KOPT-K1 (cell line): ENCODE measurements at regions not wholly inside any gene's neighbourhood (a gene's known extent, or its start where the extent isn't known, plus 50 kb on each side); places are given as distances from the start of the nearest gene placed in this dataset.

Source experiments
- H3K27ac ChIP-seq: fragments of 200-600 bp; sonication (generic); 2 replicates; pipeline ENCODE4 v1.5.1; 2016; ENCODE audit warnings: antibody characterized with exemption, mild to moderate bottlenecking, low read depth, low read length; ENCODE audit not compliant: poor library complexity, severe bottlenecking
- H3K36me3 ChIP-seq: fragments of 200-600 bp; sonication (generic); 2 replicates; pipeline ENCODE4 v1.5.1; 2017; ENCODE audit warnings: antibody characterized with exemption, mild to moderate bottlenecking, low read length, moderate library complexity; ENCODE audit not compliant: insufficient read depth
- H3K9me3 ChIP-seq: fragments of 200-600 bp; sonication (generic); 2 replicates; pipeline ENCODE4 v1.5.1; 2017; ENCODE audit warnings: antibody characterized with exemption, low read length, mild to moderate bottlenecking; ENCODE audit not compliant: insufficient read depth, poor library complexity, severe bottlenecking

DNA sequence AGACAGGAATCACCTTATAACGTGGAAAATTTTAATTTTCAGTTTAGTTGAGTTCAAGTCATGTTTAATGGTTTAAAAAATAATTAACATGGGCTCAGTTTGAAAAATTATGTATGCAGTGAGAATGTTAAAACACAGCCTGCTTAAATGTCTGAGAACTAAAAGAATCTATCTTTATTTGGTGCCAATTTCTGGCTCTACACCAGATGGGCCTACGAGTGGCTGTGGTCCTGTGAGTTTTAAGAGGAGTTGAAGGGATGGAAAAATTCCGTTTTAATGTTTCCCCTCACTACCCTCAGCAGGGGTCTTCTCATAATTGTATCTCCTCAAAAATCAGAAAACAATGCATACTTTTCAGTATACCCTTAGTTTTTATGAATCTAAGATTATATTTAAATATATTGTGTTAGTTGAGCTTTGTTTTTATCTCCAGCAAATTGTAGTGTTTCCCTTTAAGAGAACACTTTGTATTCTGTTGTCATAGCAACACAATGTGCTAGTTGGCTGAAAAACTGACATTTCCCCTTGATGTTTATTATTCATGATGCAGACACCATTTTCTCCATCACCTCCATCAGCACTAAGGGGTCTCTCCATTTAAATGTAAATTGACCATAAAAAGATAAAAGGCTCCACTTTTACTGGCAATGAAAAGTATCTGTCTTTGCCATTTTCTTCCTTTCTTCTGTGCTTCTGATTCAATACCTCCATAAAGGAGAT, 393.5 kb upstream of the GRIA3 start:
- Histone ChIP-seq H3K36me3 (no peaks in the 10 kb centered on the region), H3K9me3 (no peaks in the 10 kb centered on the region), H3K27ac (no peak overlapping the region)

DNA sequence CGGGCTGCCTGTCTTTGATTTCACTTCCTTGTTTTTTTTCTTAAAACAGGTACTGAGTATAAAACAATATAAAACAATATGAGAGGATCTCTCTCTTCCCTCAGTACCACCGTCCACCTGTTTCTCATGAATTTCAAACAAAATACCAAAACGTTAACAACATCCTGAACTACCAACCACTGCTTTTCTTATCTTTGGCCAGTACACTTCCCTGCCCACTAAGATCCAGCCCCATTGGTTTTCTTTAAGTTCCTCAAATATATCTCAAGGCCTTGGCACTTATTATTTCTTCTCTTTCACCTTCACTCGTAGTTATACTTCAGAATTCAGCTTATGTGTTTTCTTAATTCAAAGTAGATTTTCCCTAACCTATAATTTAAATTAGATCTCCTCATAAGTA, 370.2 kb upstream of the GRIA3 start:
- Histone ChIP-seq H3K36me3 (no peaks in the 10 kb centered on the region), H3K9me3 (no peaks in the 10 kb centered on the region), H3K27ac (no peak overlapping the region)

DNA sequence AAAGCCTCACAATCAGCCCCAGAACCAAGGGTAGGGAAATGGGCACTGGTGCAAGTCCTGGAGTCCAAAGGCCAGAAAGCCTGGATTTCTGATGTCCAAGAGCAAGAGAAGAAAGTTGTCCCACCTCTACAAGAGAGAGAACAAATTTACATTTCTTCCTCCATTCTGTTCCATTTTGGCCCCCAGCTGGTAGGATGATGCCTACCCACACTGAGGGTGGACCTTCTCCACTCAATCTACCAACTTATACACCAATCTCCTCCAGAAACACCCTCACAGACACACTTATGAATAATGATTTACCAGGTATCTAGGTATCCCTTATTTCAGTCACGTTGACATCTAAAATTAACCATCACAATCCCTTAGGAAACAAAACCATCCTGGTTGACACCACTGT, 367.8 kb upstream of the GRIA3 start:
- H3K27ac ChIP-seq: no peak overlapping the region
- H3K36me3 ChIP-seq: no peaks in the 10 kb centered on the region
- H3K9me3 ChIP-seq: no peaks in the 10 kb centered on the region

DNA sequence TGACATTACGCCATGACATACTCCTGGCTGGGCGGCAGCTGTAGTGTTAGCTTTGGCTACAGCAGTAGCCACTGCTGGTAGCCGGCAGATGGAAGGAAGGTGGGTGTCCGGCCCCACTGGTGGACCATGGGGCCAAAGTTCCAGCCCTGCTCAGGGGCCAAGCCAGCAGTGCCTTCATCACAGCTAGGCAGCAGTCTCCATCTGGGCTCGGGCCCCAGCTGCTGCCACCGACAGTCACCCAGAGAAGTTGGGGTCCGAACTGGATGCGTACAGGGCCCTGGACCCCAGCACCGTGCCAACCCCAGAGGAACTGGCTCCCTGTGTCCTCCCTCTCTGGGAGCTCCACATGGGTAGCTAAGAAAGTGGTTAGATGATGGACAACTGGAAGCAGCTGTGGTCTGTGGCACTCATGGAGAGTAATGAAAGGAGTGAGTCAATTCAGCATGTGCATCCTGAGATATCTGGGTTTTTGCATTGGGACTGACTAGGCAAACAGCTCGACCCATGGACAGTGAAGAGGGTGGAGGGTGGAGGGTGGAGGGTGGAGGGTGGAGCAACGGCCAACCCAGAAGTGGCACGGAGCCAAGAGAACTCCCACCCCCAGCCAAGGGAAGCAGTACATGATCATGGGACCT, 366.6 kb upstream of the GRIA3 start:
- no peak overlapping the region for H3K27ac ChIP-seq
- no peaks in the 10 kb centered on the region for H3K36me3 ChIP-seq
- no peaks in the 10 kb centered on the region for H3K9me3 ChIP-seq

DNA sequence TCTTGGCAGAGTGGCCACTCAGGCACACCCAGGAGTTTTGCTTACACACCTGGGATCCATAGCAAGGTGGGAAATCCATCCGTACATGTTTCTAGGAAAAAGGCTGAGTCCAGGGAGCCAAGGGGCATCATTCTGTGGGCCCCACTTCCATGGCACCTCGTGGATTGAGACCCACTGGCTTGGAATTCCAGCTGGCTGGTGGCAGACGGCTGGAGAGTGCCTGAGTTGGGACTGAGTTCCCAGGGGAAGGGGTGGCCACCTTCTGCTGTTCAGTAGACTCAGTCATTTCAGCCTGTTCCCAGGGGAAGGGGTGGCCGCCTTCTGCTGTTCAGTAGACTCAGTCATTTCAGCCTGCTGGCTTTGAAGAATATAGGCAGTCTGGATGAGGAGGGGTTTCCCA, 366.0 kb upstream of the GRIA3 start:
- Histone ChIP-seq H3K36me3 (no peaks in the 10 kb centered on the region), H3K9me3 (no peaks in the 10 kb centered on the region), H3K27ac (no peak overlapping the region)

DNA sequence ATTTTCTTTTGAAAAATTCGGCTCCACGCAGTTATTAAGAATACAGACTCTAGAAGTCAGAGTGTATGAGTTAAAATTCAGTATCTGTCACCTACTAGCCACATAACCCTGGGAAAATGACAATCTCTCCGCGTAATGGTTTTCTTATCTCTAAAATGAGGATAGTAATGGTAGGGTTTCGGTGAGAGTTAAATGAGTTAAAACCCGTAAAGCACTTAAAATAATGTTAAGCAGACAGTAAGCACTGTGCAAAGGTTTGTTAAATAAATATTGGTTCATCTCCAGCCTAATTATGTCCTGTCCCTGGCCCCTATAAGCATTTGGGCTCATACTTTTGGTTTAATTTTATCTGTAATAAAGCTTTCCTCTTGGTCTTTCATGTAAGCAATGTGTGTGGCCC, 350.8 kb upstream of the GRIA3 start:
- Histone ChIP-seq H3K9me3 (no peaks in the 10 kb centered on the region), H3K36me3 (no peaks in the 10 kb centered on the region), H3K27ac (no peak overlapping the region)

DNA sequence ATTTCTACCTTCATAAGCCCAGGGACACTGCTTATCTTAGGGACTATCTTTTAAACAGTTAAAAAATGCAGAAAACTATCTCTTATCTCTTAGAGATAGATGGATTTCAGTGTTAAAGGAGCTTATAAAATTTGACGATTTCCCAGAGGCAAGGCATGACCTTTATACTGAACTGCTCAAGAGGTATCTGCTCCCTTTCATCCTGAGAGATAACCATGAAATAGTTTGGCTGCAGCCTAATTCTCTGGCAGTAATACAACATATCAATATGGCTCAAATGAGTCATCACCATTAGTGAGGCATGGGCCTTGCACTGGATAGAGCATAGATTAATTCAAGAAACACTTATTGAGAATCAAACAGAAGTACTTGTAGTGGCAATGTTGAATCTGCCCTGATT, 348.2 kb upstream of the GRIA3 start:
- H3K27ac ChIP-seq: no peak overlapping the region
- no peaks in the 10 kb centered on the region for H3K36me3 ChIP-seq
- H3K9me3 ChIP-seq: no peaks in the 10 kb centered on the region

DNA sequence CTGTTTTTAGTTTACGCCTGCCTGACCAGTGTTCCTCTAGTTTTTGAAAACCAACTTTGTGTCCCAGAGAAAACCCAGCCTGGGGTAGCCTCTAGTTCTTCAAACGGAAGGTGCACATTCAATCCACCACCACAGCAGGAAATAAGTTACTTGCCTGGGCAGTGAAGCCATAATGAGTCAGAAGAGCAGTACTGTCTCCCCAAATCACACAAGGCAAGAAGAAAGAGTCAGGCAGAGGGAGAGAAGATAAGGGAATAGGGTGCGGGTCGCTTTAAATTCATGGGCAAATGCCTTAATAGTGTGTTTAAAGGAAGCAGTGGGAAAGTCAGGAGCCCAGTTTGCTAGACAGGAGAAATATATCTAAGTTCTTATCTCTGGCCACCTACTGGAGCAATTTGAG, 333.8 kb upstream of the GRIA3 start:
- Histone ChIP-seq H3K9me3 (no peaks in the 10 kb centered on the region), H3K27ac (no peak overlapping the region)

DNA sequence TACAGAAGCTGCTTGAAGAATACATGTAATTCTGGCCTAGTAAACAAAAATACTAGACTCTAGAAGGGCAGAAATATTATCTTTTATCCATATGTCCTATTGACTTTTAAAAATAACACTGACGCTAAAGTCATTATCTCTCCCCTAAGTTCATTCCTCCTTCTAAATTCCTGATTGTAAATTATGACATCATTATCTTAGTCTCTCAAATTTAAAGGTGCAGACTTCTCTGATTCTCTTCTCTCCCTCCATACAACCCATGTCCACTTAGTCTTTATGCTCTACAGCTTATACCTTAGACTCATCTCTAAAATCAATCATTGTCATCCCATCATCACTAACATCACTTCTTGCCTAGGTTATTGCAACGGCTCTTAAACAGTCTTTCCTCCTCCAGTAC, 327.9 kb upstream of the GRIA3 start:
- H3K36me3 ChIP-seq: no peaks in the 10 kb centered on the region
- no peaks in the 10 kb centered on the region for H3K9me3 ChIP-seq
- H3K27ac ChIP-seq: no peak overlapping the region

More for the DNA sequence above, 333.8 kb upstream of the GRIA3 start:
- no peaks in the 10 kb centered on the region for H3K36me3 ChIP-seq

DNA sequence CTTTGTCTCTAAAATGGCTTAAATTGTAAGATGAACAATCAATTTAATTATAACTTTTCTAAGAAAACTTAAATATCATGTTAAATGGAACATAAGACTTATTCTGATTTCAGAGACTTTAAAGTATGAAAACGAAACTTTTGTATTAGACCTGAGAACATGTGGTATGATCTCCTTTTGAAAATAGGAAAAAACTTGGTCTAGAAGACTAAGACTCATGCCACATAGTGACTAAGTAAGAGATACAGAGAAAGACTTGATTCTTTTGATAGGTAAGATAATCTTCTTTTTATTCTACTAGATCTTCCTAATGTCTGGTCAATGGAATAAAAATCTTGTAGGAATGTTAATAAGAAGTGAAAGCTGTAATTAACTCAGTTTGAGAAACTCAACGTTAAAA, 326.3 kb upstream of the GRIA3 start:
- Histone ChIP-seq H3K9me3 (no peaks in the 10 kb centered on the region), H3K36me3 (no peaks in the 10 kb centered on the region), H3K27ac (no peak overlapping the region)

DNA sequence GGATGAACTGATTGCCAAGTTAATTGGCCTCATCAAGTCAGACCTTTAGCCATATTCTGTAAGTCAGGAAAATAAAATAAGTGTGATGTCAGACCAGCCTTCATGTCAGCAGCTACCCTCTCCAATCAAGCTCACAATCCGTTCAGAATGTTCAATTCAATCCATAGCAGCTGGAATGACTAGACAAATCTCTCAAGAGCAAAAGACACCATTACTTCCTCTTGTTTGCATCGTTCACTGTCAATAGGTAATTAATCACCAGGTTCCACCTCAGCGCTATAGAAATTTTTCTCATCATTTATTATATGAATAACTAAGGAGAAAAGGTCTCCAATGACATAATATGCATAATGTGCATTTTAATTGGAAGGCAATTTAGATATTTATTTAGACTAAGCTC, 321.0 kb upstream of the GRIA3 start:
- Histone ChIP-seq H3K27ac (no peak overlapping the region), H3K9me3 (no peaks in the 10 kb centered on the region)

DNA sequence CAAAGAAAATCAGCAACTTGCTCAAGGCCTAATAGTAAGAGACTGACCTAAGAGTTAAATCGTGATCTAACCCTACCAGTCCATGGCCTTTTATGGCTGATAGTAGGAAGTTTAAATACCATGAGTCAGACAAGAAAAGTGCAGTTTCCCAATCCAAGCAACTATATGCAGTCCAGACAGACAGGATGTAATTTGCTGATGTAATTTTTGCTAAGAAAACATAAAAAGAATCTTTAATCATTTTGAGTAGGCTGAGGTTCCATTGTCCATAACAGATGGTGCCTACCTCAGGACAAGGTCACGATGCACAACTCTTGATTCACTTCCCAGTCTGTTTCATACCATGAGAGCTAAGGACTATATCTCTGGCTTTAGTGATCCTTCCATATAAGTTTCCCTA, 317.5 kb upstream of the GRIA3 start:
- Histone ChIP-seq H3K9me3 (no peaks in the 10 kb centered on the region), H3K36me3 (no peaks in the 10 kb centered on the region), H3K27ac (no peak overlapping the region)

More for the DNA sequence above, 321.0 kb upstream of the GRIA3 start:
- no peaks in the 10 kb centered on the region for H3K36me3 ChIP-seq

DNA sequence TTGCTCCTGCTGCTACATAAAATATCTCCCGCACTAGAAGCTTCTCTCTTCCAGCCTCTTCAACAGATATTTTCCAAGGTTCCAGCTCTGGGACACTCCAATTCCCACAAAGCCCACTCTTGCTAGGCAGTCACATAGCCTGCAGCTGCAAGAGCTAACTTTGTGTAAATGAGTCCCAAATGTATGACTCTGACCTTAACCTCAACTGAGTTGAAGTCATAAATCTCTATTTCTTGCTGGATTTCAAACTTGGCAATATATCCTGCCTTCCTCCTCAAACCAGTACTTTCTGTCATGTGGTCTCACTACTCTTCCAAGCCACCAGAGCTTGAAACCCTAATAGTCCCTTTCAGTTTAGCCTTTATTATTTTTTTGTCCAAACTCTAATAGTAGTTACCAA, 315.4 kb upstream of the GRIA3 start:
- Histone ChIP-seq H3K27ac (no peak overlapping the region), H3K9me3 (no peaks in the 10 kb centered on the region), H3K36me3 (no peaks in the 10 kb centered on the region)

DNA sequence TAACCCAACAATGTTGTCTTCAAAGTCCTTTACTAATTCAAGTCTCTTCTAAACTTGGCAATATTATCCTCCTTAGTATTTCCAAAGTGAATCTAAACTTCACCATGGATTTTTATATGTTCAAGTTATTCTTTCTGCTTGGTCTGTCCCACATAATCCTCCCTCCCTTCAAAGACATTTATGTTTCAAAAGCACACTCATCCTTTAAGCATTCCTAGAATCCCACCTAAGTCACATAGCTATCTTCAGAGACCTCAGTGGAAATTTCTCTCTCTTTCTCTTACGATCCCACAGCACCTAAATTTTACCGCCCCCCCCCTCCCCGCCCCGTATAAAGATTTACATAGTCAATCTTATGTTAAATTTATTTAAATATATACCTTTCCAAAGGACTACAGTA, 314.9 kb upstream of the GRIA3 start:
- H3K27ac ChIP-seq: no peak overlapping the region
- no peaks in the 10 kb centered on the region for H3K36me3 ChIP-seq
- no peaks in the 10 kb centered on the region for H3K9me3 ChIP-seq

DNA sequence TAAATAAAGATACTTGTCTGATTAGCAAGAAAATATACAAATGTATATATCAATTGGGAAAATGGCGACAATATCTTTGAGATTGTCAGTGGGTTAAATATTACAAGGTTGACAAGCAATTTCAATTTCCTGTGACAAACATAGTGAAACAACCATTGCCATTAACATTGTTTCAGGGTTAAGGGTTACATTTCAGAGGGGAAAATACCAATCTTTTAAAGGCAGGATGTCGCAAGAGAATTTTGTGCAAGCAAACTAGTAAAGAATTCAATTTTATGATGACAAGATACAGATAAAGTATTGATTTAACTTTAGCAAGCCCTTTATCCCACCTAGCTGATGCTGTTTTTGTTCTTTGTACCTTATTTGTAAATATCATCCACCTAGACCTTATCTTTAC, 305.8 kb upstream of the GRIA3 start:
- Histone ChIP-seq H3K9me3 (no peaks in the 10 kb centered on the region), H3K27ac (no peak overlapping the region), H3K36me3 (no peaks in the 10 kb centered on the region)

DNA sequence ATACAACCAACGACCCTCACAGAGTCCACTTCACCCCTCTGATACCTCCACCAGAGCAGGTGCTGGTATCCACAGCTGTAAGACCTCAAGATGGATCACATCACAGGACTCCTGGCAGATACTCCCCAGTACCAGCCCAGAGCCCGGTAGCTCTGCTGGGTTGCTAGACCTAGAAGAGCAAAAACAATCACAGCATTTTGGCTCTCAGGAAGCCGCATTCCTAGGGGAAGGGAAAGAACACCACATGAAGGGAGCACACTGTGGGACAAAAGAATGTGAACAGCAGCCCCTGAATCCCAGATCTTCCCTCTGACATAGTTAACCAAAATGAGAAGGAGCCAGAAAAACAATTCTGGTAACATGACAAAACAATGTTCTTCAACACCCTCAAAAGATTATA, 303.1 kb upstream of the GRIA3 start:
- Histone ChIP-seq H3K36me3 (no peaks in the 10 kb centered on the region), H3K27ac (no peak overlapping the region)

More for the DNA sequence above, 303.1 kb upstream of the GRIA3 start:
- no peaks in the 10 kb centered on the region for H3K9me3 ChIP-seq
